ENCODE measurements at regions not wholly inside any gene's neighbourhood (a gene's known extent, or its start where the extent isn't known, plus 50 kb on each side); places are given as distances from the start of the nearest gene placed in this dataset.

DNA sequence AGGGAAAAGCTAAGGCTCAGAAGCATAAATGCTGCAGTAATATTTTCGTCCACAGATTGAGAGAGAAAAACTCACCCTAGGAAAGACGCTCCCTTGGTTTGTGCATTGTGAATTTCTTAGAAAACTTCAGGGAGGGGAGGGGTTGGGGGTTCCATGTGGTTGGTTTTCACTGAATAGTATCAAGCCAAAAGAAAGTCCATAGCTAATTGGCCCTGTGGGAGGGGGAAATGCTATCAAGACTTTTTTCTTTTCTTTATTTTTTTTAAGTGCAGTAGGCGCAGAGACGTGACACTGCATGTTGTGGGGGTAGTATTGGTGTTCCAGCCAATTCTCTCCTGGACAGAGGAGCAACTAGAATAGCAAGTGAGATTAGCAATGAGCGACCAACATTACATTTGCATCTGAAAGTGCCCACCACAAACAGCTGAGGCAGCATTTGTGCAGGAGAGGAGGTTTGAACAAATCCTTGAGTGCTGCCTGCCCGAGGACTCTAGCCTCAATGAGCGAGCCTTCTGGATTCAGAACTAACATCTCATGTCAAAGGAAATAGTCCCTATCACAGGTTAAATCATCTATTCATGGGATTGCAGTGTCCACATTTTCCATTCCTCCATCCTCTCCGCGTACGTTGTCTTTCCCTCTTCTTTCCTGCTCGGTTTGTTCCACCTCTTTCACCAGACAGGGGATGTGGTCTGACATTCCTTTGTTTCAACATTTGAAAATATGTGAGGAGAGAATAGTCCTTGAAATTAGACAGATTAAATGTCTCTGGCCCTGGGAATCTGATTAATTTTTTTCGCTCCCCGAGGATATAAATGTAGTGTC lies 118.0 kb upstream of the MARK1 start:
- Histone ChIP-seq H3K27me3 (ENCODE audit: insufficient read depth, low read depth, low read length) (no peaks in the 10 kb centered on the region), H2AFZ (ENCODE audit: low read depth, low read length) (peak overlapping the region; percentile 21), H3K79me2 (replicated peaks; ENCODE audit: insufficient read depth, low read length) (no peaks in the 10 kb centered on the region), H3K27ac (ENCODE audit: low read length) (no peak overlapping the region), H3K4me2 (ENCODE audit: low read length) (no peak overlapping the region), H3K9me2 (ENCODE audit: insufficient read depth, low read length) (no peaks in the 10 kb centered on the region), H3K9ac (ENCODE audit: low read length) (no peak overlapping the region), H4K20me1 (ENCODE audit: insufficient read depth) (no peaks in the 10 kb centered on the region), H3K9me3 (ENCODE audit: low read length) (no peaks in the 10 kb centered on the region), H3K4me3 (ENCODE audit: low read length) (no peak overlapping the region), H3K36me3 (ENCODE audit: insufficient read depth, low read length) (no peaks in the 10 kb centered on the region), H3F3A (ENCODE audit: insufficient read depth, low read length, poor library complexity, severe bottlenecking) (peaks cover 3% of the 10 kb centered on the region)
- TF ChIP-seq RAD21 (conservative IDR thresholded peaks at IDR 0.05) (no peak), SMC3 (conservative IDR thresholded peaks at IDR 0.05; ENCODE audit: poor library complexity) (no peak)
- TF ChIP-seq, protein P1, sequence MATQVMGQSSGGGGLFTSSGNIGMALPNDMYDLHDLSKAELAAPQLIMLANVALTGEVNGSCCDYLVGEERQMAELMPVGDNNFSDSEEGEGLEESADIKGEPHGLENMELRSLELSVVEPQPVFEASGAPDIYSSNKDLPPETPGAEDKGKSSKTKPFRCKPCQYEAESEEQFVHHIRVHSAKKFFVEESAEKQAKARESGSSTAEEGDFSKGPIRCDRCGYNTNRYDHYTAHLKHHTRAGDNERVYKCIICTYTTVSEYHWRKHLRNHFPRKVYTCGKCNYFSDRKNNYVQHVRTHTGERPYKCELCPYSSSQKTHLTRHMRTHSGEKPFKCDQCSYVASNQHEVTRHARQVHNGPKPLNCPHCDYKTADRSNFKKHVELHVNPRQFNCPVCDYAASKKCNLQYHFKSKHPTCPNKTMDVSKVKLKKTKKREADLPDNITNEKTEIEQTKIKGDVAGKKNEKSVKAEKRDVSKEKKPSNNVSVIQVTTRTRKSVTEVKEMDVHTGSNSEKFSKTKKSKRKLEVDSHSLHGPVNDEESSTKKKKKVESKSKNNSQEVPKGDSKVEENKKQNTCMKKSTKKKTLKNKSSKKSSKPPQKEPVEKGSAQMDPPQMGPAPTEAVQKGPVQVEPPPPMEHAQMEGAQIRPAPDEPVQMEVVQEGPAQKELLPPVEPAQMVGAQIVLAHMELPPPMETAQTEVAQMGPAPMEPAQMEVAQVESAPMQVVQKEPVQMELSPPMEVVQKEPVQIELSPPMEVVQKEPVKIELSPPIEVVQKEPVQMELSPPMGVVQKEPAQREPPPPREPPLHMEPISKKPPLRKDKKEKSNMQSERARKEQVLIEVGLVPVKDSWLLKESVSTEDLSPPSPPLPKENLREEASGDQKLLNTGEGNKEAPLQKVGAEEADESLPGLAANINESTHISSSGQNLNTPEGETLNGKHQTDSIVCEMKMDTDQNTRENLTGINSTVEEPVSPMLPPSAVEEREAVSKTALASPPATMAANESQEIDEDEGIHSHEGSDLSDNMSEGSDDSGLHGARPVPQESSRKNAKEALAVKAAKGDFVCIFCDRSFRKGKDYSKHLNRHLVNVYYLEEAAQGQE (IDR thresholded peaks at IDR 0.05; ENCODE audit: borderline replicate concordance), result no peak
- TF ChIP-seq, protein P2, sequence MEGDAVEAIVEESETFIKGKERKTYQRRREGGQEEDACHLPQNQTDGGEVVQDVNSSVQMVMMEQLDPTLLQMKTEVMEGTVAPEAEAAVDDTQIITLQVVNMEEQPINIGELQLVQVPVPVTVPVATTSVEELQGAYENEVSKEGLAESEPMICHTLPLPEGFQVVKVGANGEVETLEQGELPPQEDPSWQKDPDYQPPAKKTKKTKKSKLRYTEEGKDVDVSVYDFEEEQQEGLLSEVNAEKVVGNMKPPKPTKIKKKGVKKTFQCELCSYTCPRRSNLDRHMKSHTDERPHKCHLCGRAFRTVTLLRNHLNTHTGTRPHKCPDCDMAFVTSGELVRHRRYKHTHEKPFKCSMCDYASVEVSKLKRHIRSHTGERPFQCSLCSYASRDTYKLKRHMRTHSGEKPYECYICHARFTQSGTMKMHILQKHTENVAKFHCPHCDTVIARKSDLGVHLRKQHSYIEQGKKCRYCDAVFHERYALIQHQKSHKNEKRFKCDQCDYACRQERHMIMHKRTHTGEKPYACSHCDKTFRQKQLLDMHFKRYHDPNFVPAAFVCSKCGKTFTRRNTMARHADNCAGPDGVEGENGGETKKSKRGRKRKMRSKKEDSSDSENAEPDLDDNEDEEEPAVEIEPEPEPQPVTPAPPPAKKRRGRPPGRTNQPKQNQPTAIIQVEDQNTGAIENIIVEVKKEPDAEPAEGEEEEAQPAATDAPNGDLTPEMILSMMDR (IDR thresholded peaks at IDR 0.05; ENCODE audit: poor library complexity, severe bottlenecking), result peak; percentile 13

DNA sequence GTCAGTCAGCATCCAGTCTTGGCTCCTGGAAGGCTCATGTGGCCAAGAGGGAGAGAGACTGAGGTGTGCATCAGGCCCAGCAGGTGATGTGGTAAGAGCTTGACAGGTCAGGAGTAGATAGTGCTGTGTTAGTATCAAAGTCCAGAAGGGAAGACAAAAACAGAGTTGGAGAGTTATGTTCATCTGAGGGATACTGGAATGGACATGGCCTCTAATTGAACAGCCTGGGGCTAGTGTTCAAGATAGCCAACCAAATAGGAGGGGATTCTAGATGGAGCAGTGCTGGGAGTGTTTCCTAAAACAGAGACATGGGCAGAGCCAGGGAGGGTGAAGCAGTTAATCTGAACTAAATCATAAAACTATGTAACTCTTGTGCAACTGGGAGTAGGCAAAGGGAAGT lies 120.7 kb upstream of the MARK1 start:
- Histone ChIP-seq H3K36me3 (ENCODE audit: insufficient read depth, low read length) (no peaks in the 10 kb centered on the region), H3F3A (ENCODE audit: insufficient read depth, low read length, poor library complexity, severe bottlenecking) (peaks cover 3% of the 10 kb centered on the region), H3K4me2 (ENCODE audit: low read length) (no peak overlapping the region), H3K9ac (ENCODE audit: low read length) (no peak overlapping the region), H3K79me2 (replicated peaks; ENCODE audit: insufficient read depth, low read length) (no peaks in the 10 kb centered on the region), H3K9me2 (ENCODE audit: insufficient read depth, low read length) (no peaks in the 10 kb centered on the region), H3K27ac (ENCODE audit: low read length) (no peak overlapping the region), H4K20me1 (ENCODE audit: insufficient read depth) (no peaks in the 10 kb centered on the region), H3K4me3 (ENCODE audit: low read length) (no peak overlapping the region), H3K9me3 (ENCODE audit: low read length) (no peaks in the 10 kb centered on the region), H3K27me3 (ENCODE audit: insufficient read depth, low read depth, low read length) (no peaks in the 10 kb centered on the region), H2AFZ (ENCODE audit: low read depth, low read length) (no peak overlapping the region)
- no peak for TF ChIP-seq MXI1 (conservative IDR thresholded peaks at IDR 0.05; ENCODE audit: poor library complexity, severe bottlenecking)
- TF ChIP-seq SMC3 (conservative IDR thresholded peaks at IDR 0.05; ENCODE audit: poor library complexity), result no peak
- no peak for TF ChIP-seq EP300 (conservative IDR thresholded peaks at IDR 0.05; ENCODE audit: poor library complexity, severe bottlenecking)
- no peak for TF ChIP-seq EZH2 (IDR thresholded peaks at IDR 0.05; ENCODE audit: borderline replicate concordance, insufficient read depth, low read length, poor library complexity, severe bottlenecking)
- TF ChIP-seq TAF1 (IDR thresholded peaks at IDR 0.05; ENCODE audit: low read depth), result no peak
- TF ChIP-seq RAD21 (conservative IDR thresholded peaks at IDR 0.05), result no peak
- TF ChIP-seq, protein P1 (IDR thresholded peaks at IDR 0.05; ENCODE audit: borderline replicate concordance), result no peak
- TF ChIP-seq, protein P2 (IDR thresholded peaks at IDR 0.05; ENCODE audit: poor library complexity, severe bottlenecking), result no peak
- TF ChIP-seq POLR2AphosphoS5 (IDR thresholded peaks at IDR 0.05), result no peak
